GM12892 (cell line): ENCODE measurements at regions not wholly inside any gene's neighbourhood (a gene's known extent, or its start where the extent isn't known, plus 50 kb on each side); places are given as distances from the start of the nearest gene placed in this dataset.
"Not testable (repeated sequence)": the region's sequence is repeated elsewhere in the genome, so short reads cannot be mapped to it uniquely, and the experiment has no call there.

ENCODE experiments used
- DNase-seq: peaks from one replicate; pipeline ENCODE4 v3.0.0; 2011; ENCODE audit not compliant: insufficient read length
- FAIRE-seq: peaks from 2 replicates; lab custom pipeline; 2011; peaks lifted over from hg19 to GRCh38; lab: Jason Lieb, UNC
- POLR2A ChIP-seq: IDR thresholded peaks from 2 replicates; pipeline ENCODE4 v1.6.1; 2011; ENCODE audit warnings: low read depth, low read length, control low read depth
- POLR2AphosphoS5 ChIP-seq: IDR thresholded peaks from 2 replicates; pipeline ENCODE4 v1.6.1; 2011; ENCODE audit warnings: low read depth, low read length, control low read depth
- TAF1 ChIP-seq: IDR thresholded peaks from 2 replicates; pipeline ENCODE4 v1.6.1; 2011; ENCODE audit warnings: low read depth, mild to moderate bottlenecking, control low read depth, low read length, borderline replicate concordance

- DNase-seq = no peak
- TF ChIP-seq TAF1 (no peak), POLR2AphosphoS5 (no peak), POLR2A (no peak)
- peak; percentile 9 for FAIRE-seq
These were observed 51.8 kb upstream of the AGR3 start for GRCh38 chr7:16933296-16934279.

- FAIRE-seq (no peak), DNase-seq (no peak)
- no peak for TF ChIP-seq TAF1
- no peak for TF ChIP-seq POLR2A
- no peak for TF ChIP-seq POLR2AphosphoS5
These were observed 53.0 kb upstream of the AGR3 start for GRCh38 chr7:16934722-16935340.

DNA sequence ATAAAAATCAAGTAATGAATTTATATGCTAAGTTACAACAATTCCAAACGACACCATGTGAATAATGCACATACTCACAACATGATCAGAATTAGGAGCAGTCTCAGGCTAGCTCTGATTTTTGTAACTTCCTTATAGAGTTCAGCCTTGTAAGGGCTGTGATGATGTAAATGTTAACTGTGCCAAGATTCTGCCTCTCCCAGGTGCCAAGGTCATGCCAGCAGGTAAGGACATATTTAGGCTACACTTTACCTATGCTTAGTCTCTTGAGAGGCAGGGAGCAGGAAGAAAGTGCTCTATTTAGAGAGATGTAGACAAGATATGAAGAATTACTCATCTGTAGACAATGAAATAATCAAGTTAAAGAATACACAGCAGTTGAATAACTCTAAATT lies 53.6 kb upstream of the AGR3 start:
- DNase-seq (no peak), FAIRE-seq (no peak)
- no peak for TF ChIP-seq POLR2AphosphoS5
- no peak for TF ChIP-seq POLR2A
- TF ChIP-seq TAF1 = no peak

GRCh38 chr7:16936626-16937422 lies 55.0 kb upstream of the AGR3 start:
- TF ChIP-seq POLR2AphosphoS5 (no peak), TAF1 (no peak), POLR2A (no peak)
- FAIRE-seq = no peak

GRCh38 chr7:16939161-16939560 lies 57.4 kb upstream of the AGR3 start:
- TF ChIP-seq TAF1 = no peak
- TF ChIP-seq POLR2A = no peak
- TF ChIP-seq POLR2AphosphoS5 = no peak
- FAIRE-seq (no peak), DNase-seq (no peak)

More at GRCh38 chr7:16936626-16937422, 55.0 kb upstream of the AGR3 start:
- no peak for DNase-seq

GRCh38 chr7:16940776-16941175 lies 59.0 kb upstream of the AGR3 start:
- TF ChIP-seq POLR2A = no peak
- TF ChIP-seq POLR2AphosphoS5 = no peak
- no peak for TF ChIP-seq TAF1
- FAIRE-seq (no peak), DNase-seq (no peak)

DNA sequence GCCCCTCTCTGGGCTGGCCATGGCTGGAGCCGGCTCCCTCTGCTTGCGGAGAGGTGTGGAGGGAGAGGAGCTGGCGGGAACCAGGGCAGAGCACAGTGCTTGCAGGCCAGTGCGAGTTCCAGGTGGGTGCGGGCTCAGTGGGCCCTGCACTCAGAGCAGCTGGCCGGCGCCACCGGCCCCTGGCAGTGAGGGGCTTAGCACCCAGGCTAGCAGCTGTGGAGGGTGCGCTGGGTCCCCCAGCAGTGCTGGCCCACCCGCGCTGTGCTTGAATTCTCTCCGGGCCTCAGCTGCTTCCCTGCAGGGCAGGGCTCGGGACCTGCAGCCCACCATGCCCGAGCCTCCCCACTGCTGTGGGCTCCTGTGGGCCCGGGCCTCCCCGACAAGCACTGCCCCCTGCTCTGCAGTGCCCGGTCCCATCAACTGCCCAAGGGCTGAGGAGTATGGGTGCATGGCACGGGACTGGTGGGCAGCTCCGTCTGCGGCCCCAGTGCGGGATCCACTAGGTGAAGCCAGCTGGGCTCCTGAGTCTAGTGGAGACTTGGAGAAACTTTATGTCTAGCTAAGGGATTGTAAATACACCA lies 61.2 kb upstream of the AGR3 start:
- FAIRE-seq = no peak
- no peak for DNase-seq
- no peak for TF ChIP-seq POLR2A
- TF ChIP-seq TAF1 = no peak
- no peak for TF ChIP-seq POLR2AphosphoS5

GRCh38 chr7:16944936-16945335 lies 63.2 kb upstream of the AGR3 start:
- TF ChIP-seq POLR2AphosphoS5 = no peak
- TF ChIP-seq TAF1 = no peak
- no peak for DNase-seq
- FAIRE-seq = no peak

- no peak for FAIRE-seq
- no peak for DNase-seq
- no peak for TF ChIP-seq POLR2AphosphoS5
- TF ChIP-seq POLR2A = no peak
- TF ChIP-seq TAF1 = no peak
These were observed 63.6 kb upstream of the AGR3 start for GRCh38 chr7:16945372-16945771.

DNA sequence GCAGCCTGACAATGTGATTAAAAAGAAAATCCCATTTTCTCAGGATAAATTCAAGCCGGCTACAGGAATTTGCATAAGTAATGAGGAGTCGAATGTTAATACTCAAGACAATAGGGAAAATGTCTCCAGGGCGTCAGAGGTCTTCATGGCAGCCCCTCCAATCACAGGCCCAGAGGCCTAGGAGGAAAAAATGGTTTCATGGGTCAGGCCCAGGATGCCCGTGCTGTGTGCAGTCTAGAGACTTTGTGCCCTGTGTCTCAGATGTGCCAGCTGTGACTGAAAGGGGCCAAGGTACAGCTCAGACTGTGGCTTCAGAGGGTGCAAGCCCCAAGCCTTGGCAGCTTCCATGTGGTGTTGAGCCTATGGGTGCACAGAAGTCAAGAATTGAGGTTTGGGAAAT lies 66.3 kb upstream of the AGR3 start:
- not testable (repeated sequence) for FAIRE-seq, DNase-seq

GRCh38 chr7:16951483-16952080 lies 69.8 kb upstream of the AGR3 start:
- no peak for FAIRE-seq
- no peak for DNase-seq
- TF ChIP-seq POLR2AphosphoS5 (no peak), POLR2A (no peak), TAF1 (no peak)
